ENCODE measurements at regions not wholly inside any gene's neighbourhood (a gene's known extent, or its start where the extent isn't known, plus 50 kb on each side); places are given as distances from the start of the nearest gene placed in this dataset.

DNA sequence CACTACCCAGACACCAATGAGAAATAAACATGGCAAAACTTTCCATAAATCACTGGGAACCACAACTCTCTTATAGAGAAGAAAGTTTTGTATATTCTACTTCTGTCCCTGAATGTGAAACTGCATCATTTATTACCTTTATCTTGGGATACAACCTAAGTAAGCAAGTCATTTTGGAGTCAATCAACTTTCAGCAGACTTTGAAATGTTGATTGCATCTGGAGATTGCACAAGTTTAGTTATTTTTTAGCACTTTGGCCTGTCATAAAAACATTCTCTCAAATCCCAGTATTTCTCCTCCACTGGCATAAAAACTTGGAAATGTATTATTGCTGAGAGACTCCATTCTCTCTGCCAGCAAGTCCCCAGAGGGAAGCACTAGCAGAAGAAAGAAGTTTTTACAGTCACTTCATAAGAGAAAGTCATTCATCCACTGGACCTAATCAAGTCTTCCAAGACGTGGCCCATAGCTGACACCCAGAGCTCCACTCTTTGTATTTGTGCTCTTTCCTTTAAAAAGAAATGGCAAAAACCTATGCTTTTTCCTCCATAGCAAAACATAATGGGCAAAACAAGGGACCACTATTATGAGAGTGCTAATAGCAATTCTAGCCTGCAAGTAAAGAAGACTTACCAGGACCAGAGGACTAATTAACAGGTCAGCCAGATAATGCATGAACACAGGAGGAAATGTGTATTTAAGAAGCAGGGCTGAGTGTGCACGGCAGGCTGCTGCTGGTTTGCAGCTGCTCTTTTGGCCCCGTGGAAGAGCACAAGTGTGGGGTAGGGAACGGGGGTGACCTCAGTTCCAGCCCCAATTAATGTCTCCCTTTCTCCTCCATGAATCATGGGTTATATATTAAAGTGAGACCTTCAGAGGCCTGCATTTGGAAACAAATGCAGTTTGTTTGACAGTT lies 171.5 kb downstream of the INO80D start:
- TF ChIP-seq POLR2AphosphoS5 (IDR thresholded peaks at IDR 0.05): no peak
- TF ChIP-seq, protein P1, sequence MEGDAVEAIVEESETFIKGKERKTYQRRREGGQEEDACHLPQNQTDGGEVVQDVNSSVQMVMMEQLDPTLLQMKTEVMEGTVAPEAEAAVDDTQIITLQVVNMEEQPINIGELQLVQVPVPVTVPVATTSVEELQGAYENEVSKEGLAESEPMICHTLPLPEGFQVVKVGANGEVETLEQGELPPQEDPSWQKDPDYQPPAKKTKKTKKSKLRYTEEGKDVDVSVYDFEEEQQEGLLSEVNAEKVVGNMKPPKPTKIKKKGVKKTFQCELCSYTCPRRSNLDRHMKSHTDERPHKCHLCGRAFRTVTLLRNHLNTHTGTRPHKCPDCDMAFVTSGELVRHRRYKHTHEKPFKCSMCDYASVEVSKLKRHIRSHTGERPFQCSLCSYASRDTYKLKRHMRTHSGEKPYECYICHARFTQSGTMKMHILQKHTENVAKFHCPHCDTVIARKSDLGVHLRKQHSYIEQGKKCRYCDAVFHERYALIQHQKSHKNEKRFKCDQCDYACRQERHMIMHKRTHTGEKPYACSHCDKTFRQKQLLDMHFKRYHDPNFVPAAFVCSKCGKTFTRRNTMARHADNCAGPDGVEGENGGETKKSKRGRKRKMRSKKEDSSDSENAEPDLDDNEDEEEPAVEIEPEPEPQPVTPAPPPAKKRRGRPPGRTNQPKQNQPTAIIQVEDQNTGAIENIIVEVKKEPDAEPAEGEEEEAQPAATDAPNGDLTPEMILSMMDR (IDR thresholded peaks at IDR 0.05): no peak
- TF ChIP-seq POLR2A (IDR thresholded peaks at IDR 0.05): no peak

Measured in sigmoid colon (tissue), 4 donors.